ENCODE measurements at regions not wholly inside any gene's neighbourhood (a gene's known extent, or its start where the extent isn't known, plus 50 kb on each side); places are given as distances from the start of the nearest gene placed in this dataset.

- DNase-seq, result no peak
Observed at GRCh38 chr15:69824877-69825406, 272.8 kb downstream of the TLE3 start.

GRCh38 chr15:69825941-69826818, 271.5 kb downstream of the TLE3 start:
- peak; percentile 48 for DNase-seq

- peak; percentile 55 for DNase-seq
Observed at GRCh38 chr15:69826819-69827175, 270.9 kb downstream of the TLE3 start.

- DNase-seq, result no peak
Observed at GRCh38 chr15:69827751-69828150, 270.0 kb downstream of the TLE3 start.

- no peak for DNase-seq
Observed at GRCh38 chr15:69828181-69828828, 269.4 kb downstream of the TLE3 start.

GRCh38 chr15:69829974-69830373, 267.7 kb downstream of the TLE3 start:
- DNase-seq, result no peak

- no peak for DNase-seq
Observed at GRCh38 chr15:69830430-69830829, 267.3 kb downstream of the TLE3 start.

GRCh38 chr15:69830876-69831275, 266.8 kb downstream of the TLE3 start:
- peak; percentile 41 for DNase-seq

GRCh38 chr15:69834267-69834666, 263.4 kb downstream of the TLE3 start:
- no peak for DNase-seq

- peak; percentile 33 for DNase-seq
Observed at GRCh38 chr15:69834761-69835160, 263.0 kb downstream of the TLE3 start.

GRCh38 chr15:69836048-69836447, 261.7 kb downstream of the TLE3 start:
- DNase-seq, result no peak

GRCh38 chr15:69836526-69837230, 261.0 kb downstream of the TLE3 start:
- DNase-seq, result no peak

- no peak for DNase-seq
Observed at GRCh38 chr15:69838338-69838737, 259.4 kb downstream of the TLE3 start.

- no peak for DNase-seq
Observed at GRCh38 chr15:69838994-69839393, 258.7 kb downstream of the TLE3 start.

- DNase-seq, result no peak
Observed at GRCh38 chr15:69841113-69841828, 256.4 kb downstream of the TLE3 start.

GRCh38 chr15:69842851-69843250, 254.9 kb downstream of the TLE3 start:
- no peak for DNase-seq

- DNase-seq, result no peak
Observed at GRCh38 chr15:69843276-69843899, 254.3 kb downstream of the TLE3 start.

GRCh38 chr15:69843900-69844304, 253.8 kb downstream of the TLE3 start:
- no peak for DNase-seq

- DNase-seq, result no peak
Observed at GRCh38 chr15:69845159-69845558, 252.6 kb downstream of the TLE3 start.

GRCh38 chr15:69847625-69848024, 250.1 kb downstream of the TLE3 start:
- no peak for DNase-seq

GRCh38 chr15:69848096-69848495, 249.6 kb downstream of the TLE3 start:
- no peak for DNase-seq
